GM12878 (cell line): ENCODE measurements at regions not wholly inside any gene's neighbourhood (a gene's known extent, or its start where the extent isn't known, plus 50 kb on each side); places are given as distances from the start of the nearest gene placed in this dataset.

Experiments
- ATAC-seq: fragments of 200-7000 bp; cut with Tn5 transposase; 3 replicates; pipeline ENCODE4 v1.9.1; 2020; ENCODE audit warnings: mild to moderate bottlenecking, moderate library complexity
- BruUV-seq: library from RNA; stranded (reverse); fragments of 400-500 nt; replicated peaks from 2 replicates; lab custom pipeline; 2021; lab: Mats Ljungman, UMichigan
- CTCF ChIA-PET: fragments of 300-600 bp; sonication (Branson Sonifier 250); formaldehyde crosslinking; extraction: SDS; loops from one replicate; lab custom pipeline; 2021; ENCODE audit warnings: inconsistent platforms; lab: Yijun Ruan, JAX
- POLR2A ChIA-PET: fragments of 350-600 bp; formaldehyde crosslinking; extraction: SDS; loops from one replicate; lab custom pipeline; 2021; ENCODE audit warnings: inconsistent platforms; lab: Charles Lee
- RAD21 ChIA-PET: fragments of 300-600 bp; sonication (Branson Sonifier 250); formaldehyde crosslinking; loops from one replicate; lab custom pipeline; 2023; ENCODE audit warnings: antibody characterized with exemption; ENCODE audit not compliant: unreplicated experiment; lab: Charles Lee
- SMC1A ChIA-PET: fragments of 300-600 bp; sonication (Branson Sonifier 250); formaldehyde crosslinking; loops from one replicate; lab custom pipeline; 2023; ENCODE audit not compliant: unreplicated experiment, uncharacterized antibody; lab: Charles Lee
- DNase-seq: peaks from one replicate; pipeline ENCODE4 v3.0.0-alpha.2; 2011; ENCODE audit warnings: low read depth, low spot score
- FAIRE-seq: peaks from 3 replicates; lab custom pipeline; 2011; peaks lifted over from hg19 to GRCh38; lab: Jason Lieb, UNC
- H2AFZ ChIP-seq: 2 replicates; pipeline ENCODE4 v1.6.0; 2011; ENCODE audit warnings: low read depth, low read length, control low read depth; ENCODE audit not compliant: control insufficient read depth
- H3K27ac ChIP-seq: 2 replicates; pipeline ENCODE4 v1.5.1; 2011; ENCODE audit warnings: control low read depth; ENCODE audit not compliant: control insufficient read depth, insufficient read depth
- H3K27me3 ChIP-seq, 2 experiments: replicated peaks in 1 of 2; 2 replicates each; pipeline versions ENCODE4 v1.6.0 to v1.6.1; 2011; ENCODE audit warnings: low read length in 1 of 2; ENCODE audit not compliant: control insufficient read depth in 2 of 2, insufficient read depth in 2 of 2
- H3K36me3 ChIP-seq, 2 experiments: 2 replicates each; pipeline ENCODE4 v1.5.1; 2011; ENCODE audit warnings: low read length in 1 of 2; ENCODE audit not compliant: control insufficient read depth in 2 of 2, insufficient read depth in 2 of 2
- H3K4me1 ChIP-seq: 2 replicates; pipeline ENCODE4 v1.6.1; 2011; ENCODE audit warnings: mild to moderate bottlenecking, low read length, moderate library complexity, mixed read lengths; ENCODE audit not compliant: control insufficient read depth, insufficient read depth
- H3K4me2 ChIP-seq: 2 replicates; pipeline ENCODE4 v1.6.0; 2011; ENCODE audit warnings: control low read depth; ENCODE audit not compliant: control insufficient read depth, insufficient read depth
- H3K4me3 ChIP-seq: fragments of 200-600 bp; sonication (generic); 2 replicates; pipeline ENCODE4 v1.5.1; 2016
- H3K79me2 ChIP-seq: 2 replicates; pipeline ENCODE4 v1.6.0; 2011; ENCODE audit warnings: low read length; ENCODE audit not compliant: control insufficient read depth, insufficient read depth
- H3K9ac ChIP-seq: 2 replicates; pipeline ENCODE4 v1.8.0; 2011; ENCODE audit warnings: low read length, control low read depth, mixed read lengths; ENCODE audit not compliant: control insufficient read depth, insufficient read depth
- H3K9me3 ChIP-seq: replicated peaks from 3 replicates; pipeline ENCODE4 v1.5.1; 2011; ENCODE audit warnings: mild to moderate bottlenecking, low read length; ENCODE audit not compliant: control insufficient read depth, insufficient read depth
- H4K20me1 ChIP-seq: 2 replicates; pipeline ENCODE4 v1.6.0; 2011; ENCODE audit not compliant: control insufficient read depth, insufficient read depth
- CBX3 ChIP-seq: fragments of 200-600 bp; sonication (generic); IDR thresholded peaks from 2 replicates; pipeline ENCODE4 v1.6.1; 2016; ENCODE audit warnings: low read depth, borderline replicate concordance
- CHD2 ChIP-seq: IDR thresholded peaks from 2 replicates; pipeline ENCODE4 v1.6.1; 2011; ENCODE audit warnings: low read depth, low read length, improper control_type of control experiment, borderline replicate concordance
- POLR2AphosphoS2 ChIP-seq: IDR thresholded peaks from 2 replicates; pipeline ENCODE4 v1.6.1; 2011; ENCODE audit warnings: low read depth, mild to moderate bottlenecking, low read length, improper control_type of control experiment, moderate library complexity
- REST ChIP-seq: IDR thresholded peaks from 2 replicates; pipeline ENCODE4 v1.6.1; 2012; ENCODE audit warnings: mild to moderate bottlenecking, low read depth, low read length
- SMARCA5 ChIP-seq: fragments of 450-650 bp; IDR thresholded peaks from 2 replicates; pipeline ENCODE4 v1.6.1; 2017; ENCODE audit warnings: mild to moderate bottlenecking
- WGBS: methylation state at CpG from one replicate; pipeline ENCODE4 v1.1.6; 2016; ENCODE audit warnings: low lambda C conversion rate; ENCODE audit not compliant: insufficient replicate concordance, insufficient coverage; ENCODE audit errors: missing lambda C conversion rate; 5-methylcytosine and 5-hydroxymethylcytosine counted together
- in situ Hi-C: fragments of 300-500 bp; cut with MboI; formaldehyde crosslinking; loops from 9 replicates; pipeline ENCODE4 v1.14.3; 2018; ENCODE audit warnings: mixed read lengths
- intact Hi-C: fragments of 100-400 bp; cut with micrococcal nuclease; formaldehyde crosslinking; loops from one replicate; pipeline ENCODE4 v1.14.2; 2022; ENCODE audit not compliant: unreplicated experiment

GRCh38 chr16:54548281-54548680 lies 261.7 kb upstream of the IRX3 start:
- H3K4me2 ChIP-seq: no peak overlapping the region
- in situ Hi-C loops: no loop called here
- no peak overlapping the region for H2AFZ ChIP-seq
- POLR2A ChIA-PET: no interaction called here
- no peak overlapping the region for H3K9ac ChIP-seq
- CTCF ChIA-PET: no interaction called here
- no TSS peak for BruUV-seq
- RAD21 ChIA-PET: no interaction called here
- ATAC-seq: no peak
- H4K20me1 ChIP-seq: no peaks in the 10 kb centered on the region
- H3K9me3 ChIP-seq: no peaks in the 10 kb centered on the region
- intact Hi-C loops: no loop called here
- H3K36me3 ChIP-seq: no peaks in the 10 kb centered on the region
- TF ChIP-seq CHD2: no peak
- no peak for TF ChIP-seq SMARCA5
- no peak for TF ChIP-seq REST
- TF ChIP-seq POLR2AphosphoS2: no peak
- TF ChIP-seq CBX3: no peak
- H3K79me2 ChIP-seq: no peaks in the 10 kb centered on the region
- no peaks in the 10 kb centered on the region for H3K27me3 ChIP-seq
- no peak overlapping the region for H3K27ac ChIP-seq
- H3K4me1 ChIP-seq: no peaks in the 10 kb centered on the region
- SMC1A ChIA-PET: no interaction called here
- 71% methylated on average over 7 of the region's 7 CpGs for WGBS
- DNase-seq: no peak
- H3K4me3 ChIP-seq: no peak overlapping the region
- FAIRE-seq: no peak
